HG02884 (cell line): ENCODE measurements at regions not wholly inside any gene's neighbourhood (a gene's known extent, or its start where the extent isn't known, plus 50 kb on each side); places are given as distances from the start of the nearest gene placed in this dataset.

Source experiments
- ATAC-seq: cut with Tn5 transposase; IDR thresholded peaks from one replicate; pipeline ENCODE4 v1.9.1; 2021; ENCODE audit warnings: mild to moderate bottlenecking, moderate library complexity; ENCODE audit not compliant: unreplicated experiment

DNA sequence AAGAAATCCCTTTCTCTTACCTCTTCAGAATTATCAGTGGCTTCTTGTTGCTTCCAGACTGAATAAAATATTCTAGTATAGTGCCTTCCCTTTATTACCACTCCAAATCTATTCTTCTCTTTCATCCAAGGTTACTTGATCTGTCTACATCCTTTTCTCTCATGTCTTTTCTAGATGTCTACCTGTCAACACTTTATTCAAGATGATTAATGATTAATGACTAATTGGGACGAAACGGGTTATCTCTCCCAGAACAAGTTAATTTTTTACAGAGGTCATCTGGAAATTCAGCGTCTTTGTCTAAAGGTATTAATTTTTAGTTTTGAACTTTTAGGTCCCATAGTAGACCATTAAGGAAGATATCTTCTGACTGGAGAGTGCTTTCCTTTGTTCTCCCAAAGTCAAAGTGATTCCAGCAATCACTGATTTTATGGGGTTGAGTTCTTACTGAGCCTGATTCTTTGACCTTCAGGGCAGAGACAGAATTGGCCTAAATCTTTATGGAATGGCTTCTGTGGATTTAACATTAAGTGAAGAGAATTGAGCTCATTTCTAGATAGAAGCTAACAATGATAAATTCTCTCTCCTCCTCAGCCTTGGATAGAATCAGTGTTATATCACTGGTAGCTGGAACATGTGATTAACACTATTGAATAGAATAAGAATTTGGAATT, 335.4 kb upstream of the TEX13C start:
- no peak for ATAC-seq

DNA sequence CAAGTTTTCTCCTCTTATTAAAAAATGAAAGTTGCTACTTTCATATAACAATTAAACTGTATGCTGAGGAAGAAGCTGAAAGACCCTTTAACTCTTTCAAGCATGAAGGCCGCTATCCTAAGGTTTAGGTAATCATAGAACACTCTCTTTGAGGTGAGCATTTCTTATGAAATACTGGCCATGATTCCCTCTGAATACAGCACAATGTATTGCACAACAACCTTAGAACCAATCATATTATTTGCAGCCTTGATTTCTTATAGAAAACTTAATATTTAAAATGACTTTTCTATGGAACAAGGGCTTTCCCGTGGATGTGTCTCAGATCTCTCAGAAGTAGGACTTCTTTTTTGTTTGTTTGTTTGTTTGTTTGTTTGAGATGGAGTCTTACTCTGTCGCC, 333.4 kb upstream of the TEX13C start:
- ATAC-seq: no peak

GRCh38 chrX:124993735-124994134, 325.9 kb upstream of the TEX13C start:
- no peak for ATAC-seq

DNA sequence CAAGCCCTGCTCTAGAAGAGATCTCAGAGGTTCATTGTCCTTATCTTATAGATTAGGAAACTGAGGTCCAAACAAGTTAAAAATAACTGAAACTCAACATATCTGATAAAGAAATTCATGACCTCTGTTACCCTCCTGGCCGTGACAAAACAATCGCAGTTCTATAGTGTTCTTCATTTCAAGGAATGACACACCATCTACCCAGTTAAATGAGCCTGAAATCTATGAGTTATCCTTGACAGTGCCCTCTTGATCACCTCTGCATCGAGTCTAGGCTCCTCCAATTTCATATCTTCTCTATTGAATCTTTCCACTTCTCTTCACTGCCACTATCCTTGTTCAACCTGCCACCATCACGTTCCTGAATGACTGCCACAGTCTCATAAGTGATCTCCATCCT, 325.3 kb upstream of the TEX13C start:
- ATAC-seq: no peak

- no peak for ATAC-seq
Observed at GRCh38 chrX:125003746-125004446, 315.8 kb upstream of the TEX13C start.

DNA sequence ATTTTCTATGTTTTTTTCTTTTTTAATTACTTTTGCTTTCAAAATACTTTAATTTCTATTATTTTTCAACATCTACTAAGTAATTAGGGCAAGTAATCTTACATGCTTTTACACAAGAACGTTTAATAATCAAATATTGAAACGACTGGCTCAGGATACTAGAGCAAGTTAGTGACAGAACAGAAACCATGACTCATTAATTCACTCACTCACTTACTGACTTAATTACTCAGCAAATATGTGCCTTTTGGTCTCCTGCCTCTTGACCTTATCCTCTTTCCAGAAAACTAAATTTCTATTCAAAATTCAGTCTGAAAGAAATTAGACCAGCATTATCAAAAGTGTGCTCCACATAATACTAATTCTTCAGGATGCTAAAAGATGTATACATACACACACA, 314.9 kb upstream of the TEX13C start:
- no peak for ATAC-seq

DNA sequence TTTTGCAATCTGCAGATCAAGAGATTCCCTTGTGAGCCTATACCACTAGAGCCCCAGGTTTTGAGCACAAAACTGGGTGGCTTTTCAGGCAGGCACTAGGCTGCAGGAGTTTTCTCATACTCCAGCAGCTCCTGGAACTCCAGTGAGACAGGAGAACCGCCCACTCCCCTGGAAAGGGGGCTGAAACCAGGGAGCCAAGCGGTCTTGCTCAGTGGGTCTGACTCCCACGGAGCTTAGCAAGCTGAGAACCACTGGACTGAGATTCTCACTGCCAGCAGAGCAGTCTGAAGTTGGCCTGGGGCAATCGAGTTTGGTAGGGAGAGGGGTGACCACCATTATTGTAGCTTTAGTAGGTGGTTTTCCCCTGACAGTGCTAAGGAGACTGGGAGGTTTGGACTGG, 313.8 kb upstream of the TEX13C start:
- no peak for ATAC-seq

DNA sequence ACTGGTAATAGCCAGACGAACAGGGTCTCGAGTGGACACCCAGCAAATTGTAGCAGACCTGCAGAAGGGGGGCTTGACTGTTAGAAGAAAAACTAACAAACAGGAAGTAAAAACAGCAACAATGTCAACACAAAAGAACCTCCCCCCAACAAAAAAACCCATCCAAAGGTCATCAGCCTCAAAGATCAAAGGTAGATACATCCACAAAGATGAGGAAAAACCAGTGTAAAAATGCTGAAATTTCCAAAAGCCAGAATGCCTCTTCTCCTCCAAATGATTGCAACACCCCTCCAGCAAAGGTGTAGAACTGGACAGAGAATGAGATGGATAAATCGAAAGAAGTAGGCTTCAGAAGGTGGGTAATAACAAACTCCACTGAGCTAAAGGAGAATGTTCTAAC, 313.0 kb upstream of the TEX13C start:
- no peak for ATAC-seq

DNA sequence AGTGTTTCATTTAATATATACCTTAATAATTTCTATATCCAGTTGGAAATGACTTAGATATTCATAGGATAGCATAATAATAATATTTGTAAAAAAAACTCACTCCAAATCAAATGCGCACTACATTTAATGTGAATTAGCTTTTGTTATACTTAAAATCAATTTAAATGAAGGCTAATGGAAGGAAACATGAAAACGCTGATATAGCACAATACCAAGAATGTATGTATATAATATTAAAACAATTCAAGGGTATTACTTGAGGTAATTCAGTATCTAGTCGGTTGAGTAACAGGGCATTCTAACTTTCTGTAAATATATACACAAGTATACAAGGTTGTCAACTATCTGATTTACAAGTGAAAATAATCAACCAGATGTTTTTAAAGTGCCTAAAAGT, 307.1 kb upstream of the TEX13C start:
- ATAC-seq: no peak

DNA sequence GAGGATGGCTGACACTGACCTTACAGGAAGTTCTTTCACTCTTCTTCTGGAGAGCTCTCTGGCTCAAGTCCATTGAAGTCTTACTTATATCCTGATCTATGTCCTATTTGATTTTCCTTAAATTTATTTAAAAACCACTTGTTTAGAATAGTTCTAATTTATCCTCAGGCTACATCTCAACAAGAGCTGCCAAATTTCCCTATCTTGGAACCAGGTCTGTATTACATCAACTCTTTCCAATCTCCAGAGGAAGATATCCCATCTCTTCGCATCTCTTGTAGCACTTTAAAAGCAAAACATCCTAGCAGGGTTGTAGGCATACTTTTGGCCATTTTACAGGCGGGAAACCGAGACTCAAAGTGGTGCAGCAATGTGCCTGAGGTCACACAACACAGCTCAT, 290.5 kb upstream of the TEX13C start:
- ATAC-seq: no peak
